ENCODE measurements at regions not wholly inside any gene's neighbourhood (a gene's known extent, or its start where the extent isn't known, plus 50 kb on each side); places are given as distances from the start of the nearest gene placed in this dataset.

DNA sequence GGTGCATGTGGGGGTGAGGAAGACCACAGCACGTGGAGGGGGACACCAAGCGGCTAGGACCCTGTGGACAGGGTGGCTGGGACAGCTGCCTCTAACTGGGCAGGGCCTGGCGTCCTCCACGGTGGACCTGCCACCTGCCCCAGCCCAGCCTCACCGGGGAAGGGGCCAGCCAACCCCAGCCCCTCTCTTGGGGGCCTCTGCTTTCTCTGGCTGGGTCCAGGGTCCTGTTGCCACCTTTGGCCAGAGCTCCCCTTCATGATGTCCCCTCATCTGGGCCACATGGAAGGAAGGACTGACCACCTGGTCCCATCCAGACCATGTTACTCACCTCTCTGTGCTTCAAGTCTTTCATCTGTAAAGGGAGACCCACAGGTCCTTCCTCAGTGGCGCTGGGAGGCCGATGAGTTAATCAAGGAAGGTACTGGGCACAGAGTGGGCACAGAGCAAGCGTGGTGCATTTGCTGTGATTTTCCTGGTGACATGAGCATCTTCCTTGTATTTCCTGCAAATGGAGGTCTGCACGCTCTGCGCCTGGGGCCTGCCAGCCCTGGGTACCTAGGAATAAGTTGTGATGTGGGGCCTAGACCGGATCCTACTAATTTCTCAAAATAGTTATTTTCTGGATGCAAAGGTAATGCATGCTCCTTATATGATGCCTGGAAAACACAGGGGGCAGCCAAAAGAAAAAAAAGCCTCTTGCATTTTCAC lies 538.4 kb downstream of the TBC1D22A start:
- no peak for DNase-seq

DNA sequence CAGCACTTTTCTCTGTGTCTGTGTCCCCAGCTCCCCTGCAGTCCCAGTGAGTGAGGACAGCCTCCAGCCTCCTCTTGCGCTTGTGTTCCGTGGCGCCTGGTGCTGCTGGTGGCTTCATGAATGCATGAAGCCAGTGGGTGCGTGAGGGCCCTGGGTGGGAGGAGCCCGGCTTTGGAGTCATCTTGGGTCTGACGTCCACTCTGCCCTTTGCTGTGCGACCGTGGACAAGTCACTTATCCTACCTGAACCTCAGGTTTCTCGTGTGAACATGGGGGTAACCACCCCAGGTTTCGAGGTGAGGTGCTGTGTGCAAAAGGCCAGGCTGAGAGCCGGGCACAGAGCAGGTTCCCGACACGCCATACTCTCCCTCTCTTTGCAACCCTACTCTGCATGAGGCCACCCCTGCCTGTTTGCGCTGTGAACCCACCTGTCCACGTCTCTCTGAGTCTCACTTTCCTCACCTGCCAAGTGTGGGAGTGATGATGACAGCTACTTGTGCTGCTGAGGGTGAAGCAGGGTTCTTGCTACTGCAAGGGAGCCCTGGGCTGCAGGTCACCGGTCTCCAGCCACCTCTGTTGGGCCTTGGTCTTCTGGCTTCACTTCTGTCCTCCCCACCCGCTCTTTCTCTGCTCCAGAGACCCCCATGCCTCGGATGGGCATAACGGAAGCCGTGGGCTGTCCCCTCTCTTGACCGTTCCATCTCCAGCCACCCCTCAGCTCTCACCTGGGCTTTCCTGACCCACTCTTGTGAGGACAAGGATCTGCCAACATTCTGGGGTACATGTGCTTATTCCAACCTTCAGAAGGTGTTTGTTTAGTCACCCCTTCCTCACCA lies 537.6 kb downstream of the TBC1D22A start:
- no peak for DNase-seq

DNA sequence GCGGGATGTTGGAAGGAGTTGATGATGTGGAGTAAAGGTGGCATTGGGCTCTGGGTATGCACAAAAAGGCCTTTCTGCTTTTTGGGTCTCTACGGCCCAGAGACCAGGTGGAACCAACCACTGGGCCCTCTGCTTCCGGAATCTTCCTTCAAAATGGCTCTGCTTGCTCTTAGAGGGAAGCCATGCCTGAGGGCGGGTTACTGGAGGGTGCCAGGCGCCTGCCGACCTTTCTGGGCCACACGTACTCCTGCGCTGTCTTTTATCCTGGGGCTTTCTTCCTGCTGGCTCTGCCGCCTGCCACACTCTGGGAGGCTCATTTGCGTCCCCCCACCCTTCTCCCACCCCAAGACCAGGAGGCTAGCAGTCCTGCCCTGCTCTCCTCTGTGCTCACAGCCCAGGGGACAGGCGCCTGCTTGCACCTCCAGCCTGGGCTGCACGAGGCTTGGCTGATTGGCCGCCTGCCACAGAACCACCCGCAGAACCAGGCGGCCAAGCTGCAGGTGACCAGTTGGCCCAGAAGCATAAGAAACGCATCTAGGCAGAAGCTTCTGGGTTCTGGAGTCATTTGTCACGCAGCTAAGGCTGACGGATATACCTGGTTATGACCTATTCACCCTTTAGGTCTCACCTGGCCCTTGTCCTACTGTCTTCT lies 536.9 kb downstream of the TBC1D22A start:
- no peak for DNase-seq

DNA sequence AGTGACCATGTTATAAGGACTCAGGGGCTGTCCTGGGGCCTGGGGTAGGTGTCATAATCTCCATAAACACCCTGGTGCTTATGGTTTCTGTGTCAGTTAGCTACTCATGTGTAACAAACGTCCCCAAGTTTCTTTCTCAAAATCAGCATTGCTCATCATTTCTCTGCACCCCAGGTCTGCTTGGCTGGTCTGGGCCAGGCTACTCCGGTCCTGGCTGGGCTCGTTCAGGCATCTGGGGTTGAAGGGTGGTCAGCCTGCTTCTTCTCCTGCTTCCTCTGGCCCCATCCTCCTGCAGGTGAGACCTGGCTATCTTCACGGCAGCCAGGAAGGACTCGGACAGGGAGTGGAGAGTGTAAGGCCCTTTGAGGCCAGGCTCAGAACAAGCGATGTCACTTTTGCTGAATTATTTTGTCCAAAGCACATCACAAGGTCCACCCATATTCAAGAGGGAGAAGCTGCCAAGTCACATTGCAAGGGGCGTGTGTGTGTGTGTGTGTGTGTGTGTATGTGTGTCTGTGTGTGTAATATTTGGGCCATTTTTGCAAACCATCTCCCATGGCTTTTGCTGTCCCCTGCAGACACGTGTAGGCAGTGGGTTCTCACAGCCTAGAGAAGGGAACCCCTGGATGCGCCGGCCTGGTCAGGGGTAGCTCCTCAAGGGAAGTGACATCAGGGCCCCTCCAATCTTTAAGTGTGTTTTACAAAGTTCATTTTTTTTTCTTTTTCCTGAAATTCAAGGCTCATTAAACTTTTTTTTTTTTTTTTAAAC lies 535.8 kb downstream of the TBC1D22A start:
- DNase-seq: no peak

DNA sequence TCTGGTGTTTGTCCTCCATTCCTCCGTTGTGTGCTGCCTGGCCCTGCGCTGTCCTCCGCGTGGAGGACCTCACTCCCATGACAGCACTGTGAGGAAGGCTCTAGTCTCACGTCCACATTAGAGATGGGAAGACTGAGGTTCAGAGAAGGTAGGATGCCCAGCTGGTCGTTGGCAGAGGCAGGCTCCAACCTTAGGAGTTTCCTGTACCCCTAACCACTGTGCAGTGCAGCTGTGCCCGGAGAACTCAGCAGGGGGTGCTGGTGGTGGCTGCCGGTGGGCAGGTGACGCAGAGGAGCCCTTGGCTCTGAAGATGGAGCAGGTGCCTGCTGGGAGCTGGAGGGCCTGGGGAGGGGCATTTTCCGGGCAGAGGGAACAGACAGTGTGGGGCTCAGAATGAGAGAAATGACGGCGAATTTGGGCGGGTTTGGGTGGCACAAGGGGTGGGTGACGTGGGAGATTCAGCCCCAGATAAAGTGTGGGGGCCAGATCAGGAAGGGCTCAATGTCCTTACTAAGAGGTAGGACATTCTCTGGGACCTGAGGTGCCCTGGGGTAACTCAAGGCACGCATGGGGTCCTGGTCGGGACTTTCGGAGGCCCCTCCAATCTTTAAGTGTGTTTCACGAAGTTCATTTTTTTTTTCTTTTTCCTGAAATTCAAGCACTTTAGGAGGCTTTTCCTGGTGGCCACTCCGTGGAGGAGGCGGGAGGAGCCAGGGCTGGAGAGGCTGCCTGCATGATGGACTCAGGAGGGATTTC lies 535.0 kb downstream of the TBC1D22A start:
- no peak for DNase-seq

DNA sequence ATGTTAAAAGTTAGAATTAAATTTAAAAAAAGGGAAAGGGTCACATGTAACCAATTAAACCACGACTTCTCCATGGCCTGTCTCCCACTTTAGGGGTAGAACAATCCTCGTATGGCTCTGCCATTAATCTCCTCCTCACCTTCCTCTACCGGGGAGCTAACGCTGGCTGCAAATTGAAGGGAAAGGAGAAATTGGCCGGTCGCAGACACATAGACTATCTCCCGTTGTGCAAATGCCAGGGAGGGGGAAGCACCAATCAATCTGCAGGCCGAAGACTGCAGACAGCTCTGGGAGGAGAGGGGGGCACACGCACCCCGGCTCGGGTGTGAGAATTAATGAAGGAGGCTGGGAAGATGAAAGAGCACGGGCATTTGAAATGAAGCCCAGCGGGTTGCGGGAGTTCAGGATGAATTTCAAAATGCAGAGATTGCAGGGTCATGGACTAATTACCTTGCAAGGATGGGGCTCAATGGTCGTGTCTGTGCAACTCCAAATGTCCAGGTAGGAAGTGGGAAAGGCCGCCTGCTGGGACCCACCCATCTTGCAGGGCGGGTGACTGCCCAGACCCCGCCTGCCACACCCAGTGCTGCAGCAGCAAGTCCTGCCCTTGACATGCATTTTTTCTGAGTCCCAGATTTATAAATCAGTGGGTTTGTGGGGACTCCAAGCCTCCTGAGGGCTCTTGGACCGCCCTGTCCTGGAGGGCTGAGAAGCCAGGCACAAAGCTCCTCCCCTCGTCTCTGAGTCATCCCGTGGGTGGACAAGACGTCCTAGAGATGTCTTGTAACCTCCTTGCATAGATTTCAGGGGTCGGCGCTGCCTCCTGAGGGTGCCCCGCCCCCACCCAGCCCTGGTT lies 534.2 kb downstream of the TBC1D22A start:
- DNase-seq: no peak

DNA sequence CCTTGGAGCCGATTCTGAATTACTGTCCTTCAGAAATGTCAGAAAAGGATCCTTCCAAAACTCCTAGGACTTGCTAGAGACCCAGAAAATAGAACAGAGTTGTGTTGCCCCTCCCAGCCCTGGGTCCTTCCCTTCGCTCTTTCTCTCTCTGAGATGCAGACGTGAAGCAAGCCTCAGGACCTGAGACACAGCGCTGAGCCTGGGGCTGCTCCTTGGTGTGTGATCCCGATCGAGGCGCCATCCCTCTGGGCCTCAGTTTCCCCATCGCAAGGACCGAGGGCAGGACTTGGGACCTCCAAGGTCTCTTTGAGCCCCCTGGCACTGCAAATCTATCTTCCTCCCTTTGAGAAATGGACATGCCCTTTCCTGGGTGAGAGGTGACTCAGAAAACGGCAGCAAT lies 533.5 kb downstream of the TBC1D22A start:
- DNase-seq: no peak

DNA sequence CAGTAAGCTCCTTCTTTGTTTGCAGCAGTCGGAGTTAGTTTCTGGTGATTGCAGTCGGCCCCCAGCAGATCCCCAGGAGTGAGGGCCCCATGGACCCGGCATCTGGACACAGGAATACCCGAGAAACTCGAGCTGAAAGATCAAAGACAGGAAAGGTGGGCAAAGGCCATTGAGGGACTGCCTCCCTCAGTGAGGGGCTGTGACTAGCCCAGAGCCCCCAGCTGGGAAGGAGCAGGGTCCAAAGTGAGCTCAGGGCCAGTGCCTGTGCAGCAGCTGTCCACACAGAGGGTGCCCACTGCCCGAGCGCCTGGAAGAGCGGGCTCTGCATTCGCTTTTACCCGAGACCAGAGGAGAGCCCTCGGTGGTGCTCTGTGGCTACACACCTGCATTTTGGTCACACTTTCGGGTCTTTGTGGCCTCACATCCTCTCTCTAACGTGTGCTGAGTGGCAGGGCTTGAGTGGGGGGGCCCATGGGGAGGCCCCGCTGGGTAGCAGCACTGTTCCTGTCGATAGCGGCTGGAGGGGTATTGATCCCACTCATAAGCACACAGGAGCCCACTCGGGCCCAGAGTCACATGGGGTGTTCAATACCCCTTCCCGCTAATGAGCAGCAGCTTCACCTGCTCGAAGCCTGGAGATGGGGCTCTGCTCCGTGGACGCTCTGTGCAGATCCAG lies 532.9 kb downstream of the TBC1D22A start:
- DNase-seq: no peak

DNA sequence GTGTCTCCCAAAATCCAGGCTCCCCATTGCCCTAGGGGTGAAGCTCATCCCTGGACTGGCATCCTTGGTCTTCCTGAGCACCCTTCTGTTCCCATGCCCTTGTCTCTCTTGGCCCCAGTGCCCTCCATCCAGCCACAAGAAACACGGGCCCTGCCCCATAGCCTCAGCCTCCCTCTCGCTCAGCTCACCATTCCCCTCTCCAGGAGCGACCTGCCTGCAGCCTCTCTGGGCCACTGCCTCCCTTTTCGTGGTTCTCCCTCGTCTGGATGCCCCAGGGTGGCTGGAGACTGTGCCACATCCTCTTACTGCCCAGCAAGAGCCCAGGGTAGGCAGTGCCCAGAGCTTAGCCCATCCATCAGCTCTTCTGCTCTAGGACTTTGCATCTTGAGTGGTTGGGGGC lies 532.1 kb downstream of the TBC1D22A start:
- no peak for DNase-seq

DNA sequence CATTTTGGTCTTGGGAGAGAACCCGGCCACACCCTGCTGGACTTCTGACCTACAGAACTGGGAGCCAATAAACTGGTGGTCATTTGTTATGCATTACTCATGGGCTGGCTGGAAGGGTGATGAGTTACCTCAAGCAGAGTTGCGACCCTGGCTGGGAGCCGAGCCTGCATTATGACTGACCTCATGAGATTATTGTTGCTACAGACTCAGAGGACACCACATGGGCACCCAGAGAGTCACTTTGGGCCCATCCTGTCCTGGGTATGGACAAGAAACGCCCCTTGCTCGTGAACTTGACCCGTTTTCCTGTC lies 531.7 kb downstream of the TBC1D22A start:
- DNase-seq: no peak

DNA sequence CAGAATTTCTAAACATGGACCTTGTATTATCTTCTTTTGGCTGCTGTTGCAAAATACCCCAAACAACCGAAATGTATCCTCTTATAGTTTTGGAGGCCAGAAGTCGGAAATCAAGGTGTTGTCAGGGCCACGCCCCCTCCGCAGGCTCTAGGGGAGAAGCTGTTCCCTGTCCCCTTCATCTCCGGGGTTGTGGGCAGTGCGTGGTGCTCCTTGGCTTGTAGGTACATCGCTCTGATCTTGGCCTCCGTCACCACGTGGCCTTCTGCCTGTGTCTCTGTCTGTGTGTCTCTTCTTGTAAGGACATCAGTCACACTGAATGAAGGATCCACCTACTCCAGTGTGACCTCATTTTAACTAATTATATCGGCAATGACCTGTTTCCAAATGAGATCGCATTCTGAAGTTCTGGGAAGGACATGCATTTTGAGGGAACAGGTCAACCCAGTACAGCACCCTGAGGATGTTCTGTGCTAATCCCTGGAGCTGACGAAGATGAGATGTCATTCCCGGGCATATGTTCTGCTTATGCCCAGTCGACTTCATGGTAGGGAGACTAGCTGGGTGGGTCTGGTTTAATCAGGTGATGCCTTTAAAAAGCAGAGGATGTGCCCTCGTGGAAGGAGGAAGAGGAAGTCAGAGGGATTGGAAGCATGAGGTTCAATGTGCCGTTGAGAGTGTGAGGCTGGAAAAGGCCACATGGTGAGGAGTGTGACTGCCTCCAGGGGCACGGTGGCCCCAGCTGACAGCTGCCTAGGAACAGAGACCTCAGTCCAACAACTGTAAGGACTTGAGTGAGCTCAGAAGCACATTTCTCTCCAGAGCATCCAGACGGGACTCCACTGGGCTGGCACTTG lies 531.1 kb downstream of the TBC1D22A start:
- no peak for DNase-seq

DNA sequence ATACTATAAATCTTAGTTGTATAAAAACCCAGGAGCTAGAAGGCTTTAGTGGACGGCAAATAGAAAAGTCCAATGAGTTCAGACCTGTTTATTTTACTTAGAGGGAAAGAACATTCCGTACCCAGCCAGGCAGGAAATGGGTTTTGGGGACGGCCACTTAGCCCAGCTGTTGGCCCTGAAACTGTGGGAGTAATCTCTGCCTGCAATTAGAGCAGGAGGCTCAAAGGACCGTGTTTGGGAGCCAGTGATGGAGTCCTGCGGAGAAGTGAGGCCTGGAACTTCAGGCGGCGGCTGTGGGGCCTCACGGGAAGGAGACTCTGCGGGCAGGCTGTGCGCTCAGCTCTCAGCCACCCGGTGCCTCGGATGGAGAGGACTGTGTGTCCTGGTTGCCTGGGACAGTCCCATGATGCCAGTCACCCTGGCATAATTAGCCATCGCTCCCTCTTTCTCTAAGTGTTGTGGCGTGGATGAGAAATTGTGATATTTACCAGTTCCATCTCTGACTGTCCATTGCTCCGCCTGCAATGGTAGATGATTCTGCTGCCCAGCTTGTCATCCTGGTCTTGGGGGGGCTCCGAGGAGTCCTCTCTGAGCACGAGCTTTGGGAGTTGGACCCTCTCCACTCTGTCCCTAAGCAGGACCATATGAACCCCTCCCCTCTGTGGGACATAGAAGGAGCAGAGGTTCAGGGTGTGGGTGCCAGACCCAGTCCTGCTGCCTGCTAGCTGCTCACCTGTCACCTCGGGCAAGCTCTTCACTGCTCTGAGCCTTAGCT lies 530.3 kb downstream of the TBC1D22A start:
- DNase-seq: no peak

DNA sequence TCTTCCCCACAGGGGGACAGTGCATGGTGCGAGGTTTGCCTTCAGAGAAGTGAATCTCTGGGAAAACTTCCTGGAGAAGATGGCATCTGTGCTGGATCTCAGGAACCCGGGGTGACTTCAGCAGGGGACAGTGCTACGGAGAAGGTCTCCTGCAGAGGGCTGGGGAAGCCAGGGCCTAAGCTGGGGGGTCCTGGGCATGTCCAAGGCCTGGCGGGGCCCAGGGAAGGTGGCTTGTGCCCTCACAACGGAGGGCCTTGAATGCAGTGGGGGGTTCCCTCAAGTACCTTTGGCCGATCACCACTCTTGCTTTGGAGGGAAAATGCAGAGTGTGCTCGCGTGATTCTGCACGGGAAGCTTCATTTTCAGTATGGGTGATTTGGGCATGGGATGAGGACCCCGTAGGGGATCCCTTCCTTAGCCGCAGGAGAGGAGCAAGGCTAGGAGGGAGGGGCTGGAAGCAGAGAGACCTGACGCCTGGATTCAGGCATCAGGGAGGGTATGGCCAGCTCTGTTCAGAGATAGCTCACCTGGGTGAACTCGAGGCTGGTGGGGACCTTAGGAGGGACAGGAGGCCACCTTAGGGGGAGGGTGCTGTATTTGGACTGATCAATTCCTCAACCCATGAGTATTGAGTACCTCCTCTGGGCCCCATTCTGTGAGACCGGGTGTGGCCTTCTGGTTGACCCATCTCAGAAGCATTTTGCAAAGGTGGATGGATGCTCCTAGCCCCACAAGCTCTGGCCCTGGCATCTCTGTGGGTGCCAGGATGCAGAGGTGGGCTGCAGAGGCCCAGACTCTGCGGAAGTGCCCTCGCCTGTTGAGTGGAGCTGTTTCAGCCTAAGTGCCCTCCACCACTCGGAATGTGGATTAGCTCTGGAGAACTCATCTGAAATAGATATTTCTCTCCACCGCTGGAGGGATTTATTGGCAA lies 529.4 kb downstream of the TBC1D22A start:
- DNase-seq: no peak

DNA sequence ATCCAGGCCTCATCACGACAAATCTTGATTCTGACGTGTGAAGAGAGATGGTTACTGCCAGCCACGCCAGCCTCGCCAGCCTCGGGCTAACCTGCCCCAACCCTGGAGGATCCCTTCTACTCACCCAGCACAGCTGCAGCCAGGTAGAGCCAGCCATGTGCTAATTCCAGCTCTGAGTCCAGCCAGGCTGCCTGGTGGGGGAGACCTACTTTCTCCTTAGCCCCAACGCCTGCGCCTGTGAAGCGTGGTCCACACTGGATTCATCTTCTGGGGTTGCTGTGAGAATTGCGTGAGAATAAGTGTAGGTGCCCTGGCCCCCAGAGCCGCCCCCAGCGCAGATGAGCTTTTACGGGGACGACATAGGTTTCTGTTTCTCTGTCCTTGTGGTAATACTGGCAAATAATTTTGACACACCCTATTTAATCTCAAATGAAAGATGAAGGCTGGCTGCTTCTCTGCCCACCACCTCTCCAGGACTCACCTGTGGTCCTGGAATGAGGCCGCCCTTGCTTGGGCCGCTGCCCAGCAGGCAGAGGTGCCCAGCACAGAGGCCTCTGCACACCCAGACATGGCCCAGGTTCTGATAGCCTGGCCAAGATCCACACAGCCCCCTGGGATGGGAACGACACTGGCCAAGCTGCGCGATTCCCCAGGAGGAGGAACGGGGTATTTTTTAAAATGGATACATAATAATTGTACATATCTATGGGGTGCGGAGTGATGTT lies 528.4 kb downstream of the TBC1D22A start:
- DNase-seq: no peak

DNA sequence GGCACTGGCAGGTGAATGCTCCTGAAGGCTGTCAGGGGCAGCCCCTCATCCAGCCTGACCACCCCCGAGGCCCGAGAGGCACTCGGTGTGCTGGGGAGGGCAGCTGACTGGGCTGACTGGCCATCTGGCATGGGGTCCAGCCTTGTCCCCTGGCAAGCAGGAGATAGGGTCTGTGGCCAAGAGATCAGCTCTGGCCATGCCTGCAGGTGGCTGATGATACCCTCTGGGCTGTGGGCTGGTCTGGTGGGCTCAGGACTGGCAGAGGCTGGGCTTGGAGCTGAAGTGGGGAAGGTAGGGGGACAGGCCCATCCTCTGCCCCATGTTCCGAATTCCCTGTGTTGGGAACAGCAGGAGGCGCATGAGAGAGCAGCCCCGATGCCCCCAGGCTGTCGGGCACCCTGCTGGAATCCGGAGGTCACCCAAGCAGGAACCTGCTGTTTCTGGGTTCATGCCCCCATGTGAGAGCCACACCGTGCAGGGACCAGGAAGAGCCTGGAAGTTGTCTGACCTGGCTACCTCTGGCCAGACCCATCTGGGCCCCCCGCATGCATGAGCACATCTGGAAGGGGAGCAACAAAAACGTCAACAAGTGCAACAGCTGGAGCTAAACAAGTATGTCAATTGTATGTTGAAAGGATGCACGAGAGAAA lies 527.0 kb downstream of the TBC1D22A start:
- no peak for DNase-seq

DNA sequence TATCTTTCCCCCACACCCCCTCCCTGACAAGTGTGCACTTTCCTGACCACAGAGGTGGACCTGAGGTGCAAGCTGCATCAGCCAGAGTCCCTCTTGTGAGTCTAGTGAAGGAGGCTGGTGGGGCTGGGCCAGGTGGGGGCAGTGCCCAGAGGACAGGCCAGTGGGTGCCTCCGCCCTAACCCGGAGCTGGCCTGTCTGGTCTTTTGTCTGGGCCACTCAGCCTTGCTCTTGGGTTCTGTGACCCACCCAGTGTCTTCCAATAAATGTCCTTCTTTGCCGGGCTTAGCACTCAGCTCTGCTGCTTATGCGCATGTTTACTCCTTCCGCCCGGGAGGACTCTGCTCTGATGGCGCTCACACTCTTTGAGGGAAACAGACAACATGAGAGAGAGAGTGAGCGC lies 526.2 kb downstream of the TBC1D22A start:
- no peak for DNase-seq

DNA sequence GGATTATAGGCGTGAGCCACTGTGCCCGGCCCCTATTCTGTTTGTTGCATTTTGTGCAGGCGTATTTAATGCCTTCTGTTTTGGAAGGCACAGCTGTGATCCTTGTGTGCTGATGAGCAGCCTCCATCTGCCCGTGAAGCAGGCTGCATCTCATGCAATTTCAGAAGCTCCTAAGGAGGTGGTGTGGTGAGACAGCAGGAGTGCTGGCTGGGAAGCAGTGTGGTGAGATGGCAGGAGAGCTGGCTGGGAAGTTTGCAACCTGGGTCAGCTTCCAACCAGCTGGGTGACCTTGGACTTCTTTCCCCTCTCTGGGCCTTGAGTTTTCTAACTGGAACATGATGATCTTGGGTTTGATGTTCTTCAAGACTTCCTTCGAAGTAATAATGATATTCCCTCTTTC lies 525.1 kb downstream of the TBC1D22A start:
- DNase-seq: no peak
